Upper lobe of left lung (tissue), 4 donors: ENCODE measurements at regions not wholly inside any gene's neighbourhood (a gene's known extent, or its start where the extent isn't known, plus 50 kb on each side); places are given as distances from the start of the nearest gene placed in this dataset.

ENCODE experiments used
- CTCF ChIP-seq, 6 experiments: fragments of 450-650 bp in 4 of 6; fragments of 200-600 bp in 2 of 6; sonication (generic) in 2 of 6; IDR thresholded peaks; one replicate each; pipeline ENCODE4 v1.5.1; 2016 to 2019; ENCODE audit warnings: antibody characterized with exemption in 6 of 6
- POLR2A ChIP-seq, 4 donors: fragments of 450-650 bp; IDR thresholded peaks; one replicate each; pipeline ENCODE4 v1.5.1; 2016 to 2017; ENCODE audit warnings: antibody characterized with exemption in 4 of 4, mild to moderate bottlenecking in 2 of 4

- TF ChIP-seq CTCF (IDR thresholded peaks at IDR 0.05) = no peak
- no peak for TF ChIP-seq POLR2A (IDR thresholded peaks at IDR 0.05)
Observed at GRCh38 chr3:64995857-64996551, 308.2 kb upstream of the ADAMTS9 start.
